Activated CD4-positive, alpha-beta T cell treated with anti-CD3 and anti-CD28 coated beads, Interleukin-2, amount 50 U/mL, for 4 hours (primary cell): ENCODE measurements at regions not wholly inside any gene's neighbourhood (a gene's known extent, or its start where the extent isn't known, plus 50 kb on each side); places are given as distances from the start of the nearest gene placed in this dataset.
"Not testable (repeated sequence)": the region's sequence is repeated elsewhere in the genome, so short reads cannot be mapped to it uniquely, and the experiment has no call there.

Experiments used
- DNase-seq, 2 experiments: peaks; one replicate each; pipeline ENCODE4 v3.0.0-alpha.2; 2020

DNA sequence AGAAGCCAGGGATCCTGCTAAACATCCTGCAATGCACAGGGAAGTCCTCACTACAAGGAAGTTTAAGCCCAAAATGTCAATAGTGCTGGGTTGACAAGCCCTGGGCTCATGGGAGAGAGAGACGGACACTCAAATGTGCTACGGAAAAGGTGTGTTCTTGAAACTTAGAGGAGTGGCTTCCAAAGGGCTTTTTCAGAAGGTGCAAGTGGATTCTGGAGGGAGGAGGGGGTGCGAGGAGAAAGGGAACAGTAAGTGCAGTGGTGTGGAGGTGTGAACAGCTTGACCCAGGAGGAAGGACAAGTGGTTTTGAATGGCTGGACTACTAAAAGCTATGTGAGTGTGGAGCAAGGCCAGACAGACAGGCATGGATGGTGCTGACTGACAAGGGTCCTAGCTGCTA lies 50.4 kb upstream of the CECR2 start:
- no peak for DNase-seq

DNA sequence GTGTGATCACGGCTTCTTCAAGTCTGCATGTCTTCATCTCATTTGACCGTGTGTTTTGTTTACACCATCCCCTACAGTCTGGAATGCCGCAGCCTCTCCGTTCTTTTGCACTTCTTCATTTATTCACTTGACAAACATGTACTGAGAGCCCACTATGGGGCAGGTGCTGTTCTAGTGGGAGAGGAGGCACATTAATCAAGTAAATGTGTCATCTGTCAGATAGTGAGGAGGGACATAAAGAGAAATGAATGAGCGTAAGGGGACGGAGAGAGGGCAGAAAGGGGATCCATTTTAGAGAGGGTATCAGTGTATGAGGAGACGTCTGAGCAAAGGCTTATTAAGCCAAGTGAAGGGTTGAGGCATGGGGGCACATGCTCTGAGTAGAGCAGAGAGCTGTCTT lies 54.0 kb upstream of the CECR2 start:
- no peak for DNase-seq

DNA sequence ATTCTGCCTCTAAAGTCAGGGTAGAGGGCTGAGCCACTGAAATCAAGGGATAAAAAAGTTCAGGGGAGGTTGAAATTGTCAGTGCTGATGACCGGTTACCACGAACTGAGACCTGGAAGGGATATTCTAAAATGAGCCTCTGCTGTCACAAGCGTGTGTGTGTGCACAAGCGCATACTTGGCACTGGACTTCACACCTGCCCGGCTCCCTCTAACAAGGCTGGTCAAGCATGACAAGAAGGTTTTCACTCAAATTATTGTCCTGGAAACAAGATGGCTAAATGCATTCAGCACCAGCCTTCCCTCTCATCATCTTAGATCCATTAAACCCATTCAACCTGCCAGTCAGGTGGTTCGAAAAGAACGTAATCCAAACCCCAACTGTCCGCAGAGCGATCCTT lies 54.8 kb upstream of the CECR2 start:
- DNase-seq: no peak

DNA sequence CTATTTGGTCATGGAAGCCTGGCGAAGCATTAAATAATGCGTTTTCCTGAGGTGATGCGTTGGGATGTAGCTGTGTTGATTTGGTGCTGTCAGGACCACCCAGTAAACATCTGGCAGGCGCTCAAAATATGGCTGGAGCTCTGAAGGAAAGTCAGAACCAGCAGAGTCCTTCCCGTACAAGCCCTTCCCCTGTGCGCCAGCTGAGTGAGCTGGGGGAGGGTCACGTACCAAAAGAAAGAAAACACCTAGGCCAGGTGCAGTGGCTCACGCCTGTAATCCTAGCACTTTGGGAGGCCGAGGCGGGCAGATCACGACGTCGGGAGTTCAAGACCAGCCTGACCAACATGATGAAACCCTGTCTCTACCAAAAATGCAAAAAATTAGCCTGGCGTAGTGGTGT lies 55.6 kb upstream of the CECR2 start:
- no peak for DNase-seq

DNA sequence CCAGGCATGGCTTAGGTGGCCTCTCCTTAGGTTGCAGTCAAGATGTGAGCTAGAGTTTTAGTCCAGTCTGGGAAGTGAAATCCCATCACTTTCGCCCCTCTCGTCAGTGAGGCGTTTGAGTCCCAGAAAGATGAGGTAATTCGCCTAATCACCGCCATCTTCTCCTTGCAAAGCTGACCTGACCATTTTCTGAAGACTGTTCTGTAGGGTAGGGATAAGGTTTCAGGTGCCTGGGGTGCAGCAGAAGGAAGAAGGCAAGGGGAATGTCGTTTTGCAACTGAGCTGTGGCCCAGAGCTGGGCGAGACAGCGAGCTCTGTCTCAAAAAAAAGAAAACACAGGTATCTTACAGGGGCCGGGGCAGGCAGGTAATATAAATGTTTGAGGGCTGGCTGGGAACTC lies 61.7 kb upstream of the CECR2 start:
- no peak for DNase-seq

DNA sequence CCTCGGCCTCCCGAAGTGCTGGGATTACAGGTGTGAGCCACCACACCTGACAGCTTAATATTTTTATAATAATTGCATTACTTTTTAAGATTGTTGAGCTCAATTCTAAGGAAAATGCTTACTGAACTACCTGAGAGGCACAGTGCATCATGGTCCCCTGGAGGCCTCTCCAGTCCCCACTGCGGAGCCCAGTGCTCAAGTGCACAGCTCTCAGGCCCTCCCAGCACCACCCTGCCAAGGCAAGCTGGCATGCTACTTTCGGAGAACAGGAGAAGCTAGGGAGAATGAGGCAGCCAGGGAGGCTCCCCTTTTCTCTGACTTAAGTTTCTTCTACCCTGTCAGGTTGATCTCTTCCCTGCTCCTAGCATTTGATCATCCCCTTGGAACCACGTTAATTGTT lies 64.2 kb upstream of the CECR2 start:
- no peak for DNase-seq

DNA sequence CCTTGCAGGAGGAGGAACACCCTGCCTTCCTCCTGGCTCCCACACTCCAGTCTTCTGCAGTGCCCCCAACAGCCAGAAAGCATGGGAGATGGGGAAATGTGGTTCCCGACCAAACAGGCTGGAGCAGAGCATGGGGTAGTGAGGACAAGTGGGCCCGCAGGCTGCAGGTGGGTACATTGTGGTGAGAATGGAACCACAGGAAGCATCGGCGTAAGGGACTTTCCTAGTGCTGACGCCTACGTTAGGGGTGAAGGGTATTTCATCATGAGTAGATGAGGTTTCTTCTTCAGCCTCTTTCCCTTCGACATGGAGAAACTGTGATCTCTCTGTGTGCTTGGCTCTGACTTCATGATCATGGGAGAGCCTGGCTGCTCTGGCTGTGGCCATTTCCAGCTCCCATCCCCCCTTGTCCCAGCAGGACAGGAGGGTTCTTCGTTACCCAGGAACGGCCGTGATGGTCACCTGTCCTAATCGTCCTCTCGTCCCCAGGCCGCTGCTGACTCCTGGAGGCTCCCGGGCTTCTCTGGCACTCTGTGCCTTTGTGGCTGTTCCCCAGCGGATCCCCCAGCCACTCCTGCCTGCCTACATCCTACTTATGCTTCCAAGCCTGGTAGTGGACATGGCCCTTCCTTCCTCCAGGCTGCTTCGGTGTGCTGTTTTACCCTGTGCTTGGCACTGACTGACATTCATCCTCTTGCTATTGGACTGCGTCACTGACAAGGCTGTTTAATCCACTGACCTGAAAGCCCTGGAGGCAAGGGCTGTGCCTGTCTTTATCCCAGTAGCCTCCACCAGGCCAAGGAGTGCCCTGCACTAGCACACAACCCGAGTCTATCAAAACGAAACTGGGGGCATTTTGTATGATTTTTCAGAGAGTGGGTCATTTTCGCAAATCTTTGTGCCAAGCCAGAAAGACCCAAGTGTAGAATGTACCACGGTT lies 65.2 kb upstream of the CECR2 start:
- DNase-seq: peak; percentile 44 to 48

DNA sequence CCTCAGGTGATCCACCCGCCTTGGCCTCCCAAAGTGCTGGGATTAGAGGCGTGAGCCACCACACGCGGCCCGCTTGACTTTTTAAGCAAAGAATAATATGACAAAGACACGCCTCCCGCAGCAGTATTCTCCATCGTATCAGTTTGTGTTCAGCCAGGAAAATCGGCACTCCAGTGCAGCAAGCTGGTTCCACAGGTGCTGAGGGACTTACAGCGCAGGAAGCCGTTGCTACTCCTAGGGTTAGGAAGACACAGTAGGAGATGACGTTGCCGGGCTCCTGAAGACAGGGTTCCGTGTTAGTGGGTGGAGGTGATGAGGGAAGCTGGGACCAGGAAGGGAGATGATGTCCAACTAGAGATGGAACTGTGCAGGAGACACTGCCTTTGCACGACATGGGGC lies 65.8 kb upstream of the CECR2 start:
- no peak for DNase-seq

DNA sequence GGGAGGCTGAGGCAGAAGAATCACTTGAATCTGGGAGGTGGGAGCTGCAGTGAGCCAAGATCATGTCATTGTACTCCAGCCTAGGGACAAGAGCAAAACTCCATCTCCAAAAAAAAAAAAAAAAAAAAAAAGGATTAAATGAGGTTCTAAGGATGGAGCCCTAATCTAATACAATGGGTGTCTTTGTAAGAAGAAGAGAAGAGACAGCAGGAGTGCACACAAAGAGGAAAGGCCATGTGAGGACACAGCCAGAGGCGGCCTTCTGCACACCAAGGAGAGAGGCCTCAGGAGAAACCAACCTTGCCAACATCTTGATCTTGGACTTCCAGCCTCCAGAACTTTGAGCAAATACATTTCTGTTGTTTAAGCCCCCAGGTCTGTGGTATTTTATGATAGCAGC lies 66.6 kb upstream of the CECR2 start:
- DNase-seq: no peak

DNA sequence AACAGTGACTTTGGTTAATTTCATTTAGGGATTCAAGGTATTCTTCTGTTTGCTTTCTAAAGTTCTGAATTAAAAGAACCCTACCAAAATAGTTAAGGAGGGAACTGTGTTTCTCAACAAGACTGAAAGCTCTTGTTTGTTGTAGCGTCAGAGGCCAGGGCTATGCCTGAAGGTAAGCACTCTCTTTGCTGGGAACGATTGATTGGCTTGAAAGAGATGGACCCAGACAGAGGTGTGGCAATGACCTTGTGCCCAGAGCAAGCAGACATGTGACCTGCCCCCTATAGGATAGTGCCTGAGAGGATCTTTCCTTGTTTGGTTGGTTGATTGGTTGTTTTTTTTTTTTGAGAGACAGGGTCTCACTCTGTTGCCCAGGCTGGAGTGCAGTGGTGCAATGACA lies 68.3 kb upstream of the CECR2 start:
- DNase-seq: no peak

DNA sequence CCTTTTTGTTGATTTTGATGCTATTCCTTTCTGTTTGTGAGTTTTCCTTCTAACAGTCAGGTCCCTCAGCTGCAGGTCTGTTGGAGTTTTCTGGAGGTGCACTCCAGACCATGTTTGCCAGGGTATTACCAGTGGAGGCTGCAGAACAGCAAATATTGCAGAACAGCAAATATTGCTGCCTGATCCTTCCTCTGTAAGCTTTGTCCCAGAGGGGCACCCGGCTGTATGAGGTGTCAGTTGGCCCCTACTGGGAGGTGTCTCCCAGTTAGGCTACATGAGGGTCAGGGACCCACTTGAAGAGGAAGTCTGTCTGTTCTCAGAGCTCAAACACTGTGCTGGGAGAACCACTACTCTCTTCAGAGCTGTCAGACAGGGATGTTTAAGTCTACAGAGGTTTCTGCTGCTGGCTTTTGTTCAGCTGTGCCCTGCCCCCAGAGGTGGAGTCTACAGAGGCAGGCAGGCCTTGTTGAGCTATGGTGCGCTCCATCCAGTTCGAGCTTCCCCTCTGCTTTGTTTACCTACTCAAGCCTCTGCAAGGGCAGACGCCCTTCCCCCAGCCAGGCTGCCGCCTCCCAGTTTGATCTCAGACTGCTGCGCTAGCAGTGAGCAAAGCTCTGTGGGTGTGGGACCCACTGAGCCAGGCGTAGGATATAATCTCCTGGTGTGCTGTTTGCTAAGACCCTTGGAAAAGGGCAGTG lies 70.3 kb upstream of the CECR2 start:
- DNase-seq: not testable (repeated sequence)

DNA sequence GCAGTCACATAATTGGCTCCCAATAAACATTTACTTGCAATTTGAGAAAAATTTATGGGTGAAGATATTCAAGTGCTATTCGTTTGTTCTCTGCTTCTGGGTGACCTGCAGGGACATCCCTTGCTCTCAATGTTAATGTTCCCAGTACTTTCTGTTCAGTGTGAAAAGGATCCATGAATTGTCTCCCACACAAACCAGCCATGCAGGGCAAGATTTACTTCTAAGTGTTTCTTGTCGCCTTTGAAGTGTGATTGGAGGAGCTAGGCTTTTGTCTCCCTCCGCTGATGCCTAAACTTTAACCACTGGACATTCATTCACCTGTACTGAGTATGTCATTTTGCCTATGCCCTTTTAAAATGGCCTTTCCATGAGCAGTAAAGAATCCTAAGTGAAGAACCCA lies 66.4 kb upstream of the ADA2 start:
- no peak for DNase-seq

DNA sequence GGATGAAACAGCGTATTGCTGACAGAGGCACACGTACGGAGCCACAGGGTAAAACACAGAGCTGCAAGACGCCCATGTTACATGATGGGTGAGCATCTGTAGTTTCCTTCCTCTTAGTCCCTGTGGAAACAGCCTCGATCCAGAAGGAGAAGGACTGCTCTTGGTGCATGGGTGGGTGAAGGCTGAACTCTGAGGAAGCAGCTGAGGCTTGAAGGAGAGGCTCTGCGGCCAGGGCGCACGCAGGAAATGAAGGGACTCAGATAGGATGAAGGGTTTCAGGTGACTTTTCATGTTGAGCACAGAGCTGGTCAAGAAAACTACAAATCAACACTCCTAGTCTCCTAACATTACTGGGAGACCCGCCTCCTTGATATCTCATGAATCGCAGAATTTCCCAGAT lies 65.7 kb upstream of the ADA2 start:
- no peak for DNase-seq

DNA sequence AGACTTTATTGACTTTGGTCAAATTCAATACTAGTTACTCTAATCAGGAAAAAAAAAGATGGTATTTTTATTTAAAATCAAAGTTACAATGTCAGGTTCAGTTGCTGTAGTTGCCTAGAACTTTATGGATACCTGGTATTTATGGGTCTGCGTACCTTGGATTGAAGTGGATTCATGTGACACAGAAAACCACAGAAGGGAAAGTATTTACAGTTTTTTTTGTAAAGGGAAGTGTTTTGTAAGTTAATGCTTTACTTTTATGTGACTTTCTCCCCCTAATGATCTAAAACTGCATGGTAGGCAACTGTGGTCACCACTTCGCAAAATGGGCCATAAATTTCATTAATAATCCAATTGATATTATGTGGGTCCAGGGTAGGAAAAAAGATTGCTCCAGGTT lies 65.2 kb upstream of the ADA2 start:
- no peak for DNase-seq

DNA sequence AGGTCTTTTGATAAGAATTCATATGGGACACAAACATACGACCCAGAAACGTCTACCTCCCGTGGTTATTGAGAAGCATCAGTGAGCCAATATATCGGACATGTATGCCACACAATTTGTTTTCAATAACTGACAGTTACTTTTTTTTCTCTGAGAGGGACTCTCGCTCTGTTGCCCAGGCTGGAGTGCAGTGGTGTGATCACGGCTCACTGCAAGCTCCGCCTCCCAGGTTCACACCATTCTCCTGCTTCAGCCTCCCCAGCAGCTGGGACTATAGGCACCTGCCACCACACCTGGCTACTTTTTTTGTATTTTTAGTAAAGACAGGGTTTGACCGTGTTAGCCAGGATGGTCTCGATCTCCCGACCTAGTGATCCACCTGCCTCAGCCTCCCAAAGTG lies 64.6 kb upstream of the ADA2 start:
- DNase-seq: not testable (repeated sequence)

DNA sequence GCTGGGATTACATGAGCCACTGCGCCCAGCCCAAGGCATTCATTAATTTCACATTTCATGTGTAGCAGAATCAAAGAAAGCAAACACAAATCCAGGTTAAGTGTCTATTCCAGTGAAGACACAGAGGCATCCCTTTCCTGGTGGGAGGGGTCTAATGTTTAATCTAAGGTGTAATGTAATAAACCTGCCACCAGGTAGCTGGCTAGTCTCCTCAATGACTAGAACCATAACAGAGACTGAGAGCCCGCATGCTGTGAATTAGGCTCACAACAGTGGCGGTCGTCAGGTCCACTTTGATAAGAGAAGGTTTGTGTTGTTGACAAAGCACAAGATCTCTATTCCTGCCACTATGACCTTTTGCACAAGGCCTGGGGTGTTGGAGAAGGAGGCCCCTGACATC lies 64.2 kb upstream of the ADA2 start:
- no peak for DNase-seq

DNA sequence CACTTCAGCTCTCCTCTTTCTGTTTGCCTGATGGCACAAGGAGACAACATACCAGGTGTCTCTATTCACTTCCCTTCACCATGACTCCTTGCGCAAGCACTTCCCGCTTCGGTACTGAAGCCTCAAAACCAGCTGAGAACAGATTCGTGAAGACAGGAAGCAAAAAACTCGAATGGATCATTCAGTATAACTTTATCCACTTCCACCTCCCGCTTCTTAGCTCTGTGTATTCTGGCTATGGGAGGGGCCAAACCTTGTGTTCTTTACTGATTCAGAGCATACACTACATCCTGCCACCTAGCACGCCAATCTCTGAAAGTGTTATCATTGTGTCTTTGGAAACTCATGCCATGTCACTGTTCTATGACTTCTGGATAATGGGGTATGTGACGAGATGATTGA lies 62.2 kb upstream of the ADA2 start:
- DNase-seq: no peak

DNA sequence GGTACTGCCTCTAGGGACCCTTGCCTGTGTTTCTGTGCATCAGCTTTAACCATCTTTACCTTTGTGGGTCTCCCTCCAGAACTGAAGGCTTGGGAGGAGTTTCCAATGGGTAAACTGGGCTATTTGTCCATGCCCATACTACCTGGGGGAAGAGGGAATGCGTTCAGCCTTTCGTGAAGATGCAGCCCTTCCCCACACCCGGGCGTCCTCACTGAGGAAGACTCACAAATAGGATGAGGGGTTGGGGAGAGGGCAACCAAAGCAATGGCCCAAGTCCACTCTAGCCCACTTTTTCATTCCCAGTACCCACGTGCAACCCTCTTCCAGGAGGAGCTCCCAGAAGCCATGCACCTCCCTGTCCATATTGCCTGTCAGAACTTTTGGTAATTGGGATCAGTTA lies 61.8 kb upstream of the ADA2 start:
- DNase-seq: no peak

DNA sequence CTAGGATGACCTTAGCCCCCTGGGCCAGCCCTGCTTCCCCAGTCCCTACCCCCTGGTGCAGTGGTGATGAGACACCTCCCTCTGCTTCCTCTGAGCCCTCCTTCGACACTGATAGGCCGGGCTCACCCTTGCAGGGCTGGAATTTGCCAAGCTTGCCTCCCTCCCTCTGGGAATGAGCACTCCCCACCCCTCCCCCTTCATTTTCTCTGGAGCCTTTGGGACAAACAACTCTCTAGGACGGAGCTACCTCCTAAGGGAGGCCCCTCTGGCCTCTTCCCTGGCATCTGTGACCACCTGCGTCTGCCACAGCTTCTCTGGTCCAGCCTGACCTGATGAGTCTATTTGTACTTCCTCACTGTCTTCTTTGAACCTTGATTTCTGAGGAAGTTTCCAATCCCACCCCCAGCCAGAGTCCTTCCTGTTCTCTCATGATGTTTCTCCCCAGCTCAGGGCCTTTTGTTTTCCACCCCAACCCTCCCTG lies 53.3 kb upstream of the ADA2 start:
- DNase-seq: no peak

DNA sequence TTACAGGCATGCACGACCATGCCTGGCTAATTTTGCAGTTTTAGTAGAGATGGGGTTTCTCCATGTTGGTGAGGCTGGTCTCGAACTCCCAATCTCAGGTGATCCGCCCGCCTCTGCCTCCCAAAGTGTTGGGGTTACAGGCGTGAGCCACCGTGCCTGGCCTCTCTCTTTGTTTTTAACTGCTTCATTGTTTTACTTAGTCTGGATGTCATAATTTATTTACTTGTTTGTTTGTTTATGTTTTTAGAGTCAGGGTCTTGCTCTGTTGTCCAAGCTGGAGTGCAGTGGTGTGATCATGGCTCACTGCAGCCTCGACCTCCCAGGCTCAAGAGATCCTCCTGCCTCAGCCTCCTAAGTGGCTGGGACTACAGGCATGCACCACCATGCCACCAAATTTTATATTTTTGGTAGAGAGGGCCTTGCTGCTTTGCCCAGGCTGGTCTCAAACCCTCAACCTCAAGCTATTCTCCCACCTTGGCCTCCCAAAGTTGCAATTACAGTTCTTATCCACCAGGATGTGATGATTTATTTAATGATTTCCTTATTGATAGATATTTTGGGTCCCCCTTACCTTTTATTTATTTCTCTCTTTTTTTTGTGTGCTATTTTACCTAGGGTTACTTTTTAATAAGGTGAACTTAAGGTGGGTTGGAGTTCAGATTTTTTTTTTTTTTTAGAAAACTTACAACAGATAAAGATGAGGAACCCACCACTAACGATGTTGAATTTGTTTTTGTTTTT lies 52.6 kb upstream of the ADA2 start:
- no peak for DNase-seq

DNA sequence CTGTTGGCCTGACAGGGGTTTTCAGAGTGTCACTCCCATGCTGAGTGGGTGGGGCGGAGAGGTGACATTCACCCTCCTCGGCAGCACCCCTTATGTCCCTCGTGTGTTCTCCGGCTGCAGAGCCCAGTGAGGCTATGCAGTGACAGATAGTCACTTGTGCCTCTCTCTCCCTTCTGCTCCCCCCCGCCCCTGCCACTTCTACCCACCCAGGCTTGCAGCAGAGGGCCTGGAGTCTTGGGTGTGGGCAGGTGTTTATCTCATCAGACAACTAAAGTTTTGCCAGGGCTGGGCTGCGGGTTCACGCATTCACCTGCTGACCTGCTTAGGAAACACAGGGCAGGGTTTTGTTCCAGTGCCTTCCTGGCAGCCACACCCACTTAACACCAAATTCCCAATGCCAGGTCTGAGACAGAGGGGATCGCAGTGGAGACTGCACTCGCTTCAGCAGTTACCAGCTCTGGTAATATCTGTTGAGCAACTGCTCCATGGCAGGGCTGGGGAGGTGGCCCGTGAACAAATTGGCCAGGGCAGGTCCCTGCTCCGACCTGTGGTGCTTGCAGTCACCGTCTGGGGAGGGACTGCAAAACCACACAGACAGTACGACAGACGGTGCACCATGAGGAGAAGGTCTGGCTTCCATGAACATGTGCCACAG lies 50.5 kb upstream of the ADA2 start:
- no peak for DNase-seq

DNA sequence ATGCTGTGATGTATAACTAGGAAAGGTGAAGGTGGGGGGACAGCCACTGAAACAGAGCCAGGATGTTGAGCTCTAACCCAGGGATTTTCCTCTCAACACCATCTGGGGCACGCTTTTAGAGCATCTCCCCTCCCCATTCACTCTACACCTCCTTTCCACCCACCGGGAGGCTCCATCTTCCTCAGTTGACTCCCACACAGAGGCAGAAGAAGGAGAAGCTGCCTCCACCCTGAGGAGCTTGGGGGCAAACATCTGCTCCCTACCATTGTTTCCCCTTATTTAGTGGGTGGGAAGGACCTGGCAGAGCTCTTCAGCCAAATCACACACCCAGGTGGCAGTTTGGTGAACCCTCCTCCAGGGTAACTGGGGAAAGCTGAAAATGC lies 50.0 kb upstream of the ADA2 start:
- DNase-seq: no peak
